RWPE2 (cell line): ENCODE measurements at regions not wholly inside any gene's neighbourhood (a gene's known extent, or its start where the extent isn't known, plus 50 kb on each side); places are given as distances from the start of the nearest gene placed in this dataset.

Experiments
- ATAC-seq: fragments of 200-7000 bp; cut with Tn5 transposase; 3 replicates; pipeline ENCODE4 v1.9.1; 2021; ENCODE audit warnings: low read depth
- DNase-seq: peaks from one replicate; pipeline ENCODE4 v3.0.0-alpha.2; 2020; ENCODE audit warnings: low spot score
- H3K27ac ChIP-seq: fragments of 450-650 bp; 2 replicates; pipeline ENCODE4 v1.5.1; 2017; ENCODE audit warnings: mild to moderate bottlenecking; ENCODE audit not compliant: poor library complexity, severe bottlenecking
- H3K27me3 ChIP-seq: fragments of 250-450 bp; sonication (Bioruptor Pico); 2 replicates; pipeline ENCODE4 v1.5.1; 2021; ENCODE audit warnings: mild to moderate bottlenecking, moderate library complexity; ENCODE audit not compliant: insufficient read depth, poor library complexity, severe bottlenecking
- H3K36me3 ChIP-seq: fragments of 250-450 bp; sonication (Bioruptor Pico); 2 replicates; pipeline ENCODE4 v1.5.1; 2020; ENCODE audit warnings: low read depth, mild to moderate bottlenecking, moderate library complexity
- H3K4me1 ChIP-seq: fragments of 250-450 bp; sonication (Bioruptor Pico); 2 replicates; pipeline ENCODE4 v1.5.1; 2021; ENCODE audit warnings: mild to moderate bottlenecking, moderate library complexity; ENCODE audit not compliant: insufficient read depth, poor library complexity, severe bottlenecking
- H3K4me3 ChIP-seq: fragments of 250-450 bp; sonication (Bioruptor Pico); 2 replicates; pipeline ENCODE4 v1.5.1; 2021; ENCODE audit warnings: mild to moderate bottlenecking, moderate library complexity; ENCODE audit not compliant: severe bottlenecking
- H3K9me3 ChIP-seq: fragments of 250-450 bp; sonication (Bioruptor Pico); 2 replicates; pipeline ENCODE4 v1.5.1; 2021; ENCODE audit warnings: mild to moderate bottlenecking, moderate library complexity; ENCODE audit not compliant: severe bottlenecking
- TF ChIP-seq, protein P1 (sequence below): fragments of 450-650 bp; IDR thresholded peaks from one replicate; pipeline ENCODE4 v1.5.1; 2017; ENCODE audit warnings: mild to moderate bottlenecking, moderate library complexity; ENCODE audit not compliant: poor library complexity, severe bottlenecking

DNA sequence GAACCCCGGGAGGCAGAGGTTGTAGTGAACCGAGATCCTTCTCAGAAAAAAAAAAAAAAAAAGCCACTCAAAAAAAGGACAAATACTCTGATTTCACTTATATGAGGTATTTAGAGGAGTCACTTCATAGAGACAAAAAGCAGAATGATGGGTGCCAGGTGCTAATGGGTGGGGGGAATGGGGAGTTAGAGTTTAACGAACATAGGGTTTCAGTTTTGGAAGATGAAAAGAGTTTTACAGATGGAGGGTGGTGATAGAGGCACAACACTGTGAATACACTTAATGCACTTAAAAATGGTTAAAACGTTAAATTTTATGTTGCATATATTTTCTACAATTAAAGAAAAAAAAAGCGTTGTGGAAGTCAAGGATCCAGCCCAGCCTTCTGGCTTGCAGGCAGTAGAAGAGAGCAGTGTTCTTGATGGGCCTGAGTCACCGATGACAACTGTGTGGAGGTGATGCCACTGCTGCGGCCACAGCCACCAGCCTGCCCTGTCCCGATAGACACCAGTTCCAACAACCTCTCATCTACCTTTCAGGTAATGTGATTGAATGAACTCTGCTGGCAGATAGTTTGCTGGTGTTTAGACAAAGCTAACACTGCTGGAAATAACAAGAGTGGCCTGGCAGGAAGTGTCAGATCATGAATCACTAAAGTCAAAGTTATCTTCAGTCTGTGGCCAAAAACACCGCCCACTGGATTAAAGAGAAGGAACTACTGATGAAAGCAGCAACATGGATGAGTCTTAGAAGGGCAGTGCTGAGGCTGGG is 49.9 kb upstream of the COX10 start:
- Histone ChIP-seq H3K4me1 (no peaks in the 10 kb centered on the region), H3K36me3 (no peaks in the 10 kb centered on the region), H3K9me3 (no peaks in the 10 kb centered on the region), H3K27ac (no peak overlapping the region), H3K27me3 (no peaks in the 10 kb centered on the region), H3K4me3 (no peak overlapping the region)
- peak; percentile 70 for ATAC-seq
- TF ChIP-seq, protein P1, sequence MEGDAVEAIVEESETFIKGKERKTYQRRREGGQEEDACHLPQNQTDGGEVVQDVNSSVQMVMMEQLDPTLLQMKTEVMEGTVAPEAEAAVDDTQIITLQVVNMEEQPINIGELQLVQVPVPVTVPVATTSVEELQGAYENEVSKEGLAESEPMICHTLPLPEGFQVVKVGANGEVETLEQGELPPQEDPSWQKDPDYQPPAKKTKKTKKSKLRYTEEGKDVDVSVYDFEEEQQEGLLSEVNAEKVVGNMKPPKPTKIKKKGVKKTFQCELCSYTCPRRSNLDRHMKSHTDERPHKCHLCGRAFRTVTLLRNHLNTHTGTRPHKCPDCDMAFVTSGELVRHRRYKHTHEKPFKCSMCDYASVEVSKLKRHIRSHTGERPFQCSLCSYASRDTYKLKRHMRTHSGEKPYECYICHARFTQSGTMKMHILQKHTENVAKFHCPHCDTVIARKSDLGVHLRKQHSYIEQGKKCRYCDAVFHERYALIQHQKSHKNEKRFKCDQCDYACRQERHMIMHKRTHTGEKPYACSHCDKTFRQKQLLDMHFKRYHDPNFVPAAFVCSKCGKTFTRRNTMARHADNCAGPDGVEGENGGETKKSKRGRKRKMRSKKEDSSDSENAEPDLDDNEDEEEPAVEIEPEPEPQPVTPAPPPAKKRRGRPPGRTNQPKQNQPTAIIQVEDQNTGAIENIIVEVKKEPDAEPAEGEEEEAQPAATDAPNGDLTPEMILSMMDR: no peak
- no peak for DNase-seq
